ENCODE measurements at regions not wholly inside any gene's neighbourhood (a gene's known extent, or its start where the extent isn't known, plus 50 kb on each side); places are given as distances from the start of the nearest gene placed in this dataset.
A peak's percentile ranks its signal among the peaks of the same experiment; 100 is the strongest.

DNA sequence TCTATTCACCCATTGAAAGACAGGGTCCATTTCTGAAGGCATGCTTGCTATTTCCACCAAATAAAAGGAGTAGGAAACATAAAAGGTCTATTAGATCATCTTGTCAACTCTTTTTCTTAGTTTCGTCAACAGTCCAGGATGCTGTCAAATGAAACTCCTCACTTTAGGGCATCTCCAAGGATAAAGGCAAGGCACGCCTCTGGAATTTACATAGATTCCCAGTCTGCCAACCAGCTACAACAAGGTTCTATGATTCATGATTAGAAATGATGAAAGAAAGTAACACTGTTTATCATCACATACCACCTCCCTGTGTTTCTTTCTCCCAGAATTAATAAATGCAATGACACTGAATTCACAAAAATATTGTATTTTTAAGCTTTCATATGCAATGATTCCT, 636.3 kb downstream of the LTN1 start:
- TF ChIP-seq MAX (IDR thresholded peaks at IDR 0.05) (no peak), TCF12 (IDR thresholded peaks at IDR 0.05; ENCODE audit: low read depth) (no peak), EP300 (IDR thresholded peaks at IDR 0.05; ENCODE audit: borderline replicate concordance) (no peak), FOXM1 (IDR thresholded peaks at IDR 0.05; ENCODE audit: borderline replicate concordance, low read depth) (no peak), EGR1 (IDR thresholded peaks at IDR 0.05) (no peak), RAD21 (IDR thresholded peaks at IDR 0.05; ENCODE audit: low read depth) (no peak), USF1 (IDR thresholded peaks at IDR 0.05) (no peak)

- TF ChIP-seq FOXM1 (IDR thresholded peaks at IDR 0.05; ENCODE audit: borderline replicate concordance, low read depth) = no peak
- no peak for TF ChIP-seq EGR1 (IDR thresholded peaks at IDR 0.05)
- no peak for TF ChIP-seq RAD21 (IDR thresholded peaks at IDR 0.05; ENCODE audit: low read depth)
- no peak for TF ChIP-seq ZBTB7A (IDR thresholded peaks at IDR 0.05; ENCODE audit: low read depth)
- no peak for TF ChIP-seq USF1 (IDR thresholded peaks at IDR 0.05)
- TF ChIP-seq CEBPB (IDR thresholded peaks at IDR 0.05) = no peak
- TF ChIP-seq TCF12 (IDR thresholded peaks at IDR 0.05; ENCODE audit: low read depth) = no peak
Observed at GRCh38 chr21:28345934-28346333, 646.7 kb downstream of the LTN1 start.

- TF ChIP-seq EP300 (IDR thresholded peaks at IDR 0.05; ENCODE audit: borderline replicate concordance) = 0 out of 2 replicates have a peak, but pooled peaks have one; percentile 15
- no peak for TF ChIP-seq RAD21 (IDR thresholded peaks at IDR 0.05; ENCODE audit: low read depth)
Observed at GRCh38 chr21:28344985-28345384, 647.7 kb downstream of the LTN1 start.

DNA sequence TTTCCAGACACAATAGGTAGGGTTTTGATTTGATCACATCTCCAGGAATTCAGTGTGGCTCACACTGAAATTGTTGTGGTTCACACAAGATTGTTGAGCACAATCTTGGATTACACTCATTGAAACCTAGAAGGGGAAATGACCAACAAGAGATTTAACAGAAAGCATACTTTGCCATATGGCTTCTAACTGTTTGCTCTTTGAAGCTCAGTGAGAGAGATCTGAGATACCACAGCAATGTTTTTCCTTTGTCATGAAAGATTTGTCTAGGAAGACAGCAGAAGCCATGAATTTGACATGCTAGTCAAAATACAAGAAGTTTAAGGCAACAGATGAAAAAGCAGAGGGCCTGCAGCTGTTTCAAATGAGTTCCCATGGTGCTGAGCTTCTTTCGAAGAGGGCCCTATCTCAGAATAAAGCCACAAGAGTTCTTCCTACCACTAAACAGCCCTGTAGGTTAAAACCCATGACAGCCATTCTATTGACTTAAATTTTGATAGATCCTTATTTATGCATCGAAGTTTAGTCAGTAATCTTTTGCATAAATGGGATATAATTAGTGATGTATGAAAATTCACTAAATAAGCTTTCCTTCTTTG, 650.4 kb downstream of the LTN1 start:
- no peak for TF ChIP-seq RAD21 (IDR thresholded peaks at IDR 0.05; ENCODE audit: low read depth)
- TF ChIP-seq EGR1 (IDR thresholded peaks at IDR 0.05) = no peak
- TF ChIP-seq TEAD4 (IDR thresholded peaks at IDR 0.05) = no peak
- TF ChIP-seq CREB1 (IDR thresholded peaks at IDR 0.05; ENCODE audit: low read depth) = no peak
- no peak for TF ChIP-seq MAX (IDR thresholded peaks at IDR 0.05)
- no peak for TF ChIP-seq NFIC (IDR thresholded peaks at IDR 0.05)

DNA sequence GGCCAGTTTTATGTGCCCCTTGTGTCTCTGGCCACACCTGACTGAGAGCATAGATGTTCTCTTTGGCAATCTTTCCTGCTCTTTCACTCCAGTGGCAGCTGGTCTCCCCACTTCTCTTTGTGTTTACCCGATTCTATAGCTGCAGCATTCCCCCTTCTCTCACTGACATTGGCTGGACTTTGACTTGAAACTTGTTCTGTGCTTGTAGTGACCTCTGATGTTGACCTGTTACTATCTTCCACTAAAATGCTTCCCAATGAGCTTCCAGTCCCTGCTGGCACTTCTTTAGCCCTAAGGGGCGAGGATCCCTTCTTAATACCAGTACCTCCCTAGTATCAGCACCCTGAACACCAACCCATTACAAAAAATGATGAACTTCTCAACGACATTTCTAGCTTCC, 653.3 kb downstream of the LTN1 start:
- no peak for TF ChIP-seq CEBPB (IDR thresholded peaks at IDR 0.05)
- no peak for TF ChIP-seq MAX (IDR thresholded peaks at IDR 0.05)
- no peak for TF ChIP-seq TAF1 (IDR thresholded peaks at IDR 0.05; ENCODE audit: low read depth)
- TF ChIP-seq CREB1 (IDR thresholded peaks at IDR 0.05; ENCODE audit: low read depth) = no peak
- no peak for TF ChIP-seq ZBTB7A (IDR thresholded peaks at IDR 0.05; ENCODE audit: low read depth)
- no peak for TF ChIP-seq TCF12 (IDR thresholded peaks at IDR 0.05; ENCODE audit: low read depth)
- TF ChIP-seq, protein P1, sequence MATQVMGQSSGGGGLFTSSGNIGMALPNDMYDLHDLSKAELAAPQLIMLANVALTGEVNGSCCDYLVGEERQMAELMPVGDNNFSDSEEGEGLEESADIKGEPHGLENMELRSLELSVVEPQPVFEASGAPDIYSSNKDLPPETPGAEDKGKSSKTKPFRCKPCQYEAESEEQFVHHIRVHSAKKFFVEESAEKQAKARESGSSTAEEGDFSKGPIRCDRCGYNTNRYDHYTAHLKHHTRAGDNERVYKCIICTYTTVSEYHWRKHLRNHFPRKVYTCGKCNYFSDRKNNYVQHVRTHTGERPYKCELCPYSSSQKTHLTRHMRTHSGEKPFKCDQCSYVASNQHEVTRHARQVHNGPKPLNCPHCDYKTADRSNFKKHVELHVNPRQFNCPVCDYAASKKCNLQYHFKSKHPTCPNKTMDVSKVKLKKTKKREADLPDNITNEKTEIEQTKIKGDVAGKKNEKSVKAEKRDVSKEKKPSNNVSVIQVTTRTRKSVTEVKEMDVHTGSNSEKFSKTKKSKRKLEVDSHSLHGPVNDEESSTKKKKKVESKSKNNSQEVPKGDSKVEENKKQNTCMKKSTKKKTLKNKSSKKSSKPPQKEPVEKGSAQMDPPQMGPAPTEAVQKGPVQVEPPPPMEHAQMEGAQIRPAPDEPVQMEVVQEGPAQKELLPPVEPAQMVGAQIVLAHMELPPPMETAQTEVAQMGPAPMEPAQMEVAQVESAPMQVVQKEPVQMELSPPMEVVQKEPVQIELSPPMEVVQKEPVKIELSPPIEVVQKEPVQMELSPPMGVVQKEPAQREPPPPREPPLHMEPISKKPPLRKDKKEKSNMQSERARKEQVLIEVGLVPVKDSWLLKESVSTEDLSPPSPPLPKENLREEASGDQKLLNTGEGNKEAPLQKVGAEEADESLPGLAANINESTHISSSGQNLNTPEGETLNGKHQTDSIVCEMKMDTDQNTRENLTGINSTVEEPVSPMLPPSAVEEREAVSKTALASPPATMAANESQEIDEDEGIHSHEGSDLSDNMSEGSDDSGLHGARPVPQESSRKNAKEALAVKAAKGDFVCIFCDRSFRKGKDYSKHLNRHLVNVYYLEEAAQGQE (IDR thresholded peaks at IDR 0.05; ENCODE audit: low read depth) = no peak
- TF ChIP-seq NFIC (IDR thresholded peaks at IDR 0.05) = no peak
- no peak for TF ChIP-seq TEAD4 (IDR thresholded peaks at IDR 0.05)
- no peak for TF ChIP-seq EP300 (IDR thresholded peaks at IDR 0.05; ENCODE audit: borderline replicate concordance)

GRCh38 chr21:28338701-28339305, 653.9 kb downstream of the LTN1 start:
- TF ChIP-seq ZBTB7A (IDR thresholded peaks at IDR 0.05; ENCODE audit: low read depth) (no peak), TAF1 (IDR thresholded peaks at IDR 0.05; ENCODE audit: low read depth) (no peak), CEBPB (IDR thresholded peaks at IDR 0.05) (no peak), TEAD4 (IDR thresholded peaks at IDR 0.05) (no peak), RAD21 (IDR thresholded peaks at IDR 0.05; ENCODE audit: low read depth) (no peak), NFIC (IDR thresholded peaks at IDR 0.05) (no peak), CREB1 (IDR thresholded peaks at IDR 0.05; ENCODE audit: low read depth) (no peak), TCF12 (IDR thresholded peaks at IDR 0.05; ENCODE audit: low read depth) (no peak), MAX (IDR thresholded peaks at IDR 0.05) (no peak), YY1 (IDR thresholded peaks at IDR 0.05; ENCODE audit: low read depth) (no peak), EGR1 (IDR thresholded peaks at IDR 0.05) (no peak)
- TF ChIP-seq, protein P1 (IDR thresholded peaks at IDR 0.05; ENCODE audit: low read depth) = no peak

Data from Ishikawa (cell line).